ENCODE measurements at regions not wholly inside any gene's neighbourhood (a gene's known extent, or its start where the extent isn't known, plus 50 kb on each side); places are given as distances from the start of the nearest gene placed in this dataset.
"Not testable (repeated sequence)": the region's sequence is repeated elsewhere in the genome, so short reads cannot be mapped to it uniquely, and the experiment has no call there.

GRCh38 chr3:134722969-134723368, 72.1 kb upstream of the EPHB1 start:
- no peak for DNase-seq (ENCODE audit: low read depth)

GRCh38 chr3:134729649-134730048, 65.4 kb upstream of the EPHB1 start:
- H3K4me3 ChIP-seq (ENCODE audit: low read depth, low read length): no peak overlapping the region
- no peaks in the 10 kb centered on the region for H3K27me3 ChIP-seq (ENCODE audit: control insufficient read depth, insufficient read depth, low read length)
- no peaks in the 10 kb centered on the region for H3K36me3 ChIP-seq (ENCODE audit: control insufficient read depth, insufficient read depth, low read length)
- no peak for TF ChIP-seq CTCF (IDR thresholded peaks at IDR 0.05; ENCODE audit: insufficient read depth, low read length, poor library complexity, severe bottlenecking)
- no peak for DNase-seq (ENCODE audit: low read depth)

More at GRCh38 chr3:134722969-134723368, 72.1 kb upstream of the EPHB1 start:
- Histone ChIP-seq H3K36me3 (ENCODE audit: control insufficient read depth, insufficient read depth, low read length) (no peaks in the 10 kb centered on the region), H3K27me3 (ENCODE audit: control insufficient read depth, insufficient read depth, low read length) (no peaks in the 10 kb centered on the region), H3K4me3 (ENCODE audit: low read depth, low read length) (no peak overlapping the region)
- TF ChIP-seq CTCF (IDR thresholded peaks at IDR 0.05; ENCODE audit: insufficient read depth, low read length, poor library complexity, severe bottlenecking): no peak

DNA sequence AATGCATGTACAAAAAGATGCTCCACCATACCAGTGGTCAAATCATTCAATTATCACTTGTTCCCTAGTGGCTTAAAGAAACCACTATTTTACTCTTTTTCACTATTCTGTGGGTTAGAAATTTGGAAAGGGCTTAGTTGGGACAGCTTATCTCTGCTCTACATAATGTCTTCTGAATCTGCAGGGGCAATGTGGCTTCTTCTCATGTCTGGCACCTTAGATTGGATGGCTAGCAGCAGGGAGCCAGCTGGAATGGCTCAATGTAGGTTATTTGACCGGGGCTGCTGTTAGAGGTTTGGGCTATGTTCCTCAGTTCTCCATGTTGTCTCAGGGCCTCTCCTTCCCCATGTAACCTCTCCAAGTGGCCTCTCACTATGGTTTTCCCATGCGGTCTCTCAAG, 57.5 kb upstream of the EPHB1 start:
- H3K4me3 ChIP-seq (ENCODE audit: low read depth, low read length): no peak overlapping the region
- TF ChIP-seq CTCF (IDR thresholded peaks at IDR 0.05; ENCODE audit: insufficient read depth, low read length, poor library complexity, severe bottlenecking): no peak
- H3K36me3 ChIP-seq (ENCODE audit: control insufficient read depth, insufficient read depth, low read length): no peaks in the 10 kb centered on the region
- no peaks in the 10 kb centered on the region for H3K27me3 ChIP-seq (ENCODE audit: control insufficient read depth, insufficient read depth, low read length)
- DNase-seq (ENCODE audit: low read depth): no peak

DNA sequence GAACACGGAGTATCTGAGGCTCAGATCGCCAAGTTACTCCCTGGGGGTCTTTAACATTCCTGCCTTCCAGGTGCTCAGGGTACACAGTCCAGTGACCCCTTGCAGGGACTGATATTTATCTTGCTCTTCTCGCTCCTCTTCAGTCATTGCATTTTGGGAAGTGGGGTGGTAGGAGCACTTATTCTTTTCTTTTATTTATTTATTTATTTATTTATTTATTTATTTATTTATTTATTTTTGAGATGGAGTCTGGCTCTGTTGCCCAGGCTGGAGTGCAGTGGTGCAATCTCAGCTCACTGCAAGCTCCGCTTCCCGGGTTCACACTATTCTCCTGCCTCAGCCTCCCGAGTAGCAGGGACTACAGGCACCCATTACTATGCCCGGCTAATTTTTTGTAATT, 55.0 kb upstream of the EPHB1 start:
- H3K36me3 ChIP-seq (ENCODE audit: control insufficient read depth, insufficient read depth, low read length); DNase-seq (ENCODE audit: low read depth); H3K4me3 ChIP-seq (ENCODE audit: low read depth, low read length); H3K27me3 ChIP-seq (ENCODE audit: control insufficient read depth, insufficient read depth, low read length): not testable (repeated sequence)

DNA sequence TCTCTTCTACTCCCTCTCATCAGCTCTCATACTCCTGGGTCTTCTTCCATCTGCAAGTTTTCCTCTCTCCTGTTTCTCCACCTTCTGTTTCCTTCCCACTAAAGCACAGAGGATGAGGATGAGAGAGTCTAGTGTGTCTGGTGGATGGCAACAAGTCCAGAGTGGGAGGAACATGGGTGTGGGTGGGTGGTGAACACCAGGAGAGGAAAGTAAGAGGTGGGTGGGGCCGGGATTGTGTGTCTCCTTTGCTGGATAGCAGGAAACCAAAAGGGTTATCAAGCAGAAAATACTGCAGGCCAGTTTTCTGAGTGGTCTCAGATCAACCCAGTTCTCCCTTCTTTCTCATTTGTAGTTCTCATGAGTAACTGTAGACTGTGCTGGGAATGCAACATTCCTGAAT, 52.9 kb upstream of the EPHB1 start:
- H3K27me3 ChIP-seq (ENCODE audit: control insufficient read depth, insufficient read depth, low read length): no peaks in the 10 kb centered on the region
- H3K36me3 ChIP-seq (ENCODE audit: control insufficient read depth, insufficient read depth, low read length): no peaks in the 10 kb centered on the region
- no peak for DNase-seq (ENCODE audit: low read depth)
- no peak for TF ChIP-seq CTCF (IDR thresholded peaks at IDR 0.05; ENCODE audit: insufficient read depth, low read length, poor library complexity, severe bottlenecking)
- H3K4me3 ChIP-seq (ENCODE audit: low read depth, low read length): no peak overlapping the region

- Histone ChIP-seq H3K4me3 (ENCODE audit: low read depth, low read length) (no peak overlapping the region), H3K36me3 (ENCODE audit: control insufficient read depth, insufficient read depth, low read length) (no peaks in the 10 kb centered on the region), H3K27me3 (ENCODE audit: control insufficient read depth, insufficient read depth, low read length) (no peaks in the 10 kb centered on the region)
- no peak for DNase-seq (ENCODE audit: low read depth)
- TF ChIP-seq CTCF (IDR thresholded peaks at IDR 0.05; ENCODE audit: insufficient read depth, low read length, poor library complexity, severe bottlenecking): no peak
Observed at GRCh38 chr3:134743006-134743405, 52.1 kb upstream of the EPHB1 start.

Data from kidney epithelial cell (primary cell).